ENCODE measurements at regions not wholly inside any gene's neighbourhood (a gene's known extent, or its start where the extent isn't known, plus 50 kb on each side); places are given as distances from the start of the nearest gene placed in this dataset.

DNA sequence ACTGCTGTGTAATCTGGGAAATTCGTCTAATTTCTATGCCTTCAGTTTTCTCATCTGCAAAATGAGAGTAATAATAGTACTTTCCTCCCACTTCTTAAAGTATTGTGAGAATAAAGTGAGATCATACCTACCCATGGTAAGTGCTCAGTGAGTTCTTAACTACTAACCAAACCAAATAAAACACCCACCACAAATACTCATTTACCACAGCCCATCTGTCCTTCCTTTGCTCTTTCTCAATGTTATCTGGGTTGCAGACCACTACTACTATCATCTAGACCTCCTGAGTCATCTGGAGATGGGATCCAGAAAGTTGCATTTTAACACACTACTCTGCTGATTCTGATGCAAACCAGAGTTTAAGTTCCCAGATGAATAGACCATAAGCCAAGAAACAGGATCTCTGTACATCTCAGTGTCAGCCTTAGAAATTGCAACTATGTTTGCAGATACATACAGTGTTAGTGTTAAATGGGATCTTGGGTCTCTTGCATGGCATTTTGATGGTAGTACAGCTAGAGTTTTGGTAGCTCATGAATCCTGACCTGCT is 105.4 kb upstream of the ATP10B start:
- DNase-seq (ENCODE audit: low read depth, low spot score) = no peak

DNA sequence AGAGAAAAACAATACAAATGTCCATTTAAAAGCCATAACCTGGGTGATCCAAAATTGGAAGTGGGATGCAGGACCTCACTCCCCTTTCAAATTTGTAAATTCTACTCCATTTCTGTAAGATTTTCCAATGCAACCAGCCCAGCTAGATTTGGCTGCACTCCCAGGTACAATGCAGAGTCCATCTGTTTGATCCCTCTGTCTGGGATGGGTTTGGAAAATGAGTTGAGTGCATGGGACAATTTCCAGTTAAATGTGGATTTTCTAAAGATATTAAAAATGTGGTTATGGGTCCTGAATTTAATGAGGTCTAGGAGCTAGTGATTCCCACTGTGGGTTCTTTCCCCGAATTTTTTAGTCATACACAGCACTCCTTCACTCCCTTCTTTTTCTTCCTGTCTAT is 104.0 kb upstream of the ATP10B start:
- DNase-seq (ENCODE audit: low read depth, low spot score) = no peak

GRCh38 chr5:160950311-160950710 is 98.3 kb upstream of the ATP10B start:
- no peak for DNase-seq (ENCODE audit: low read depth, low spot score)

- DNase-seq (ENCODE audit: low read depth, low spot score) = no peak
Observed at GRCh38 chr5:160940725-160941124, 88.7 kb upstream of the ATP10B start.

- peak; percentile 44 for DNase-seq (ENCODE audit: low read depth, low spot score)
Observed at GRCh38 chr5:160938532-160938931, 86.5 kb upstream of the ATP10B start.

DNA sequence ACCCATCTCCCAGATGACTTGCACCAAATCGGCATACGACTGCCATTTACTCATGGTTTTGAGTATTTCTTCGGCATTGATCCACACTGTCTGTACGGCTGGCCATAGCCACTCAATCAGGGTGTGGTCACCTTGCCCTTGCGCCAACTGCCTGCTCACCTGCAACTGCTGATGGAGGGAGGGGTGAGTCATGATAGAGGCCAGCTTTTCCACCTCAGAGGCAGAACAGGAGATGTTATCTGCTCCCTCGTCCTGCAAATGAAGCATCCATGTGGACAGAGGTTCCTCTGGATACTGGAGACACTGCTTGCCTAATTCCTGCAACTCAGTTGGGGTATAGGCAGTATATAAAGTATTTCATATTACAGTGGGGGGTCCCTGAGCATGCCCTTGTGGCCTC is 85.6 kb upstream of the ATP10B start:
- no peak for DNase-seq (ENCODE audit: low read depth, low spot score)

- no peak for DNase-seq (ENCODE audit: low read depth, low spot score)
Observed at GRCh38 chr5:160935776-160936175, 83.8 kb upstream of the ATP10B start.

- no peak for DNase-seq (ENCODE audit: low read depth, low spot score)
Observed at GRCh38 chr5:160931283-160931682, 79.3 kb upstream of the ATP10B start.

DNA sequence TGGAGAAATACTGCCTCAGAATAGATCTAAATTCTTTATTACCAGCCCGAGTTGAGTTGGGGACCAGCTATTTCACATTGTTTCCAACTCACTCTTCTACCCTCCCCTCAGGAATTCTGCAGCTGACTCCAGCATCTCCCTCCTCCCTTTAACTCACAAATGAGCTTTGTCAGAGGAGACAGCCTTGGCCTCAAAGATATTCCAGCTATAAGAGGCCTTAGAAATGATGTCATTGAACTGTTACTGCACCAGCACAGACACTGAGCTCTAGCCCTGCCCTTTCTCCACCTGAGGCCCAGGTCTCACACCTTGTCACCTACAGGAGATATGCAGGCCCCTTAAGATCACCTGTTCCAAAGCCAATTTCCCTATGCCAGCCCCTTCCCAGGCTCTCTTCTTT is 78.4 kb upstream of the ATP10B start:
- peak; percentile 88 for DNase-seq (ENCODE audit: low read depth, low spot score)

- no peak for DNase-seq (ENCODE audit: low read depth, low spot score)
Observed at GRCh38 chr5:160929906-160930305, 77.9 kb upstream of the ATP10B start.

DNA sequence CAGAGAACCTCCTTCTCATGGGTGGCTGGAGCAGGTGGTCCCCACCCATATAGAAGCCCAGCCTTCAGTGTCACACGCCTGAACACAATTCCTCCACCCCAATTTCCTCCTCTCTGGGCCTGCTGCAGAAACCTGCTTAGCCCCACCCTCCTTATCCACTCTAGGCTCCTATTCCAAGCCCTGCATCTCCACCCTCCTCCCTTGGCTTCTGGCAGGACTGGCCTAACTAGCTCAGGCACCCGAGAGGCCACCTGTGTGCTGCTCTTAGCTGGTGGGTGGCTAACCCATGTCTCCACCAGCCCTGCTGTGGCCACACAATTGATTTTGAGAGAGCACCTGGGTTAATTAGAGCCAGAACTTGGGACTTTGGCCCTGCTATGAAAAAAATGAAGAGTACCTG is 77.3 kb upstream of the ATP10B start:
- DNase-seq (ENCODE audit: low read depth, low spot score) = no peak

- DNase-seq (ENCODE audit: low read depth, low spot score) = peak; percentile 84
Observed at GRCh38 chr5:160926428-160926827, 74.4 kb upstream of the ATP10B start.

- no peak for DNase-seq (ENCODE audit: low read depth, low spot score)
Observed at GRCh38 chr5:160925281-160925680, 73.3 kb upstream of the ATP10B start.

DNA sequence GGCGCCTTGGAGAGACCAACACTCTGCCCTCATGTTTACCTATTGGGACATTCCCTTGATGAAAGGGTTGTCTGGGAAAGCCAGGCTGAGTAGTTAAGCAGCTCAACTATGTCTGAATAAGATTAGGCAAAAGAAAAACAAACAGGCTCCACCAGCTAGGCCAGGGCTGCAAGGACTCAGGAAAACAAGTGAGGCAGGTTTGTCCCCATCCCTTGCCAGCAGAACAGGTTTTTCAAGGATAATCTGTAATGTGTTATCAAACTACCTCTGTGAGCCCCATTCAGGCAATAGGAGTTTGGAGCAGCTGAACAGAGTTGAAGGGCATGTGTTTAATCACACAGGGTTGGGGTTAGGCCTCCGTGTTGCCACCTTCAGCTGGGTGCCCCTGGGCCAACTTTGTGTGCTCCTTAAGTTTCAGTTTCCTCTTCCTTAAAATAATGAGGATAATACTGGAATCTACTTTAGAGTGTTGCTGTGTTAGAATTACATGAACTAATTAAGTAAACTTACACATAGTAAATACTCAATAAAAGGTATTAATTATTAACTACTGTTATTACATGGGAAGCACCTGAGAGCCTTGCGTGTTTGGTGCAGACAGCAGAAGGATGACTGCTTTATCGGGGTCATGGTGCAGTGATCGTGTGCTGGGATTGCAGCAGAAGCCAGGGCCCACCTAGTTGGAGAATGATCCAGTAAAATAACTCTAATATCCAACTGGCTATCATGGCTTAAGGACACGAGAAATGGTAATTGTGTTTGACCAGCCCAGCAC is 72.1 kb upstream of the ATP10B start:
- peak; percentile 44 for DNase-seq (ENCODE audit: low read depth, low spot score)

DNA sequence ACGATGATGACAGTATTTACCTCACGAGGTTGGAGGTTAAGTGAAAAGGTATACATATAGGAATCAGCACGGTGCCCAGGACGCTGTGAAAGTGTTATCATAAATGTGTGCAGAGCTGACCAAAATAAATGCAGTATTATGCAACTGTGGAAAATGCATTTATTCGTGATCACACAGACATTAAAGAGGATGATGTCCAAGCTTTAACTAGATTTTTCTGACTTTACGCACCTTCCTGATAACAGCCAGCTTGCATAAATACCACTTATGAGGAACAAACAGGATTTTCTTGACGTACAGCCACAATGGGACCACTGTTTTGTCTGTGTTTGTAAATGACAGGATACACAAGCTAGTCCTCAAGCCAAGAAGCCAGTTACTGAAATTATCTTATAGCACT is 71.4 kb upstream of the ATP10B start:
- DNase-seq (ENCODE audit: low read depth, low spot score) = no peak

GRCh38 chr5:160922311-160922710 is 70.3 kb upstream of the ATP10B start:
- DNase-seq (ENCODE audit: low read depth, low spot score) = no peak

DNA sequence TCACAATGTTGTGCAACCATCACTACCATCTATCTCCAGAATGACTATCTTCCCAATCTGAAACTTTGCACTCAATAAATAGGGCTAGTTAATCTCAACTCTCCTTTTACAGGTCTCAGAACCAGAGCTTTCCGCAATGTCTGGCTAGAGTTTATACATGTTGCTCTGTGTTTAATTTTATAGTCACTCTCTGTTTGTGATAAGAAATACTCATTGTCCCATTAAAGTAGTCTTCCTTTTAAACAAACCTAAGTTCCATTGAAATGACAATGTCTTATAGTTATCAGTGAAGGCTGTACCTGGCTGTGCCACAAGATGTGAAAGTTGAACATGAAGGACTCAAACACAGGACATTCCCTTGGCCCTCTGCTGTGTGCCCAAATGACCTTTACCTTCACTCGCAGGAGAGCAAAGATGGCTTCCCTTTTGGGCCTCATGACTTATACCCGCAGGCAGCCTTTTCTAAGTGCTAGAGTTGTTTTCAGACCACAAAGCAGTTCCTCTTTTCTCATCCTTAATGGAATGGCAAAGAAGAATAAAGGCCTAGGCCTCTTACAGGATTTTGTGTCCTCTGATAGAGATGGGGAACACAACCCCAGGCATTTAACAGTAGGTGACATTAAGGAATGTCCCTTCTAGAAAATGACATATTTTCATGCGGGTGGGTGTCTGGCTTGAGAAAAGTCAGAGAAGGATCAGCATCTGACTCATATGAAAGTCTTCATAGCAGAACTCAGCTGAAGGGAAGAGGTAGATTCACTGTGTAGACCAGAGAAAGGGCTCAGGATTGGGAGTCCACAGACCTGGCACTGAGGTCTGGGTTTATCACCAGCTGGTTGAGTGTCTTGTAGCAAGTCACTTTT is 69.6 kb upstream of the ATP10B start:
- DNase-seq (ENCODE audit: low read depth, low spot score) = no peak

- DNase-seq (ENCODE audit: low read depth, low spot score) = no peak
Observed at GRCh38 chr5:160919626-160920025, 67.6 kb upstream of the ATP10B start.

DNA sequence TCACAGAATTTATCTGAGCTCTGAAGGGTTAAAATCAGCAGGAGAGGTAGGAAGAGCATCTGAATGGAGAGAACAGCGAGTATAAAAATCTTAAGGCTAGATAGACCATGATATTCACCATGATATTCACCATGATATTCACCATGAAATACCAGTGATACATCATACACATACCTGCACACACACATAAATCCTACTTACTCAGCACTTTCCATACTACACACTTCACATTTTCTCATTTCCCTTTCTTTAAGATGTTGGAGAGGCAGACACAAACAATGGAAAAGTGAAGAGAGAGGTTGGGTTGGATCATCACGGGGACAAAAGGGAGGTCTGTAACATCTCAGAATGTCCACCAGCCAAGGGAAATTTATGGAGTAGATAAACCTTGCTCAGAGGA is 66.4 kb upstream of the ATP10B start:
- DNase-seq (ENCODE audit: low read depth, low spot score) = no peak

- no peak for DNase-seq (ENCODE audit: low read depth, low spot score)
Observed at GRCh38 chr5:160906090-160906489, 54.1 kb upstream of the ATP10B start.

DNA sequence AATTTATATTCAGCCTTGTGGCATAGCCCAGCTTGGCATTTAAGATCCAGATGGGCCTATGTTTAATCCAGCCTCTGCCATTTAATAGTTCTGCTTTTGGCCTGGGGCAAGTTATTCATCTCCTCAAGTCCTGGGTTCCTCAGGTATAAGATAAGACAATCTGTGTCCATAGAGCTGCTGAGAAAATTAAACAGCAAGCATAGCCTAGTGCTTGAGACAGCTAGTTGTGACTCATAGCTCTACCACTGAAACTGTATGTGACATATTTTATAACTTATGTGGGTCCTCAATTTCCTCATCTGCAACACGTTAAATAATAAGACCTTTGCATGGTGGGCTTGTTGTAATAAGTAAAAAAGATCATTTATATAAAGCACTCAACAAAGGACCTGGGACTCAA is 53.3 kb upstream of the ATP10B start:
- DNase-seq (ENCODE audit: low read depth, low spot score) = no peak

DNA sequence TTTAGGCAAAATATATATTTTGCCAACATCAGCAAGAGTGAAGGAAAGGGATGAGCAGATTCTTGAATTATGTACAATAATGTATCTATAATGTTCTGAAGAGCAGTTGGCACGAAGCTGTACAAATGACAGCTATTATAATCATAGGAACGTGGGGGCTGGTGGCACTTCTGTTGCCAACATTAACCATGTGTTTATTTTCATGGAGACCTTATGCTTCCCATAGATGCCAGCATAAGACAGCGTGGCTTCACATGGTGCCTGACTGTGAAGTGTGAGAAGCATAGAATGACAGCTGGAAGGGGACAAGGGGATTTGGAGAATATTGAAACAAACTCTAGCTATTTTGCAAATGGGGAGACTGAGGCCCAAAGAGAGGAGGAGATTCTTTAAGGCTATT is 52.6 kb upstream of the ATP10B start:
- no peak for DNase-seq (ENCODE audit: low read depth, low spot score)

DNA sequence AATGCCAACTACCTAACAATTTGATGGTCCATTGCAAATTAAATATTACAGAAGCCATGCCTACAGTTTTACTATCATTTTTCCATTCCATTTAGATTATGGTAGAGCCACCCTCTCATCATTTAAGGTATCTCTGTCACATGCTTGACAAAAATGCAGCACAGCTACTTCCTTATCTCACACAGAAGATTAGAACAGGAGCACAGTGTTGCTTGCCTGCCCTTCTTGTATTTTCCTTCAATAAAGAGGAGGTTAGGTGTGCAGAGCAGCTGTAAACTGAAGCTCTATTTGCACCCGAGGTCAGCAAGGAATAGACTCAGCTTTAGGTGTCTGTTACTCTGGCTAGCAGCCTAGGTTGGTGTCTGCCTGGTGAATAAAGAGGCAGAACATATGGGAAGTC is 51.5 kb upstream of the ATP10B start:
- no peak for DNase-seq (ENCODE audit: low read depth, low spot score)

All from astrocyte of the hippocampus (primary cell).